Liver (tissue), 8 donors: ENCODE measurements at regions not wholly inside any gene's neighbourhood (a gene's known extent, or its start where the extent isn't known, plus 50 kb on each side); places are given as distances from the start of the nearest gene placed in this dataset.

Source experiments
- DNase-seq: peaks from one replicate; pipeline ENCODE4 v3.0.0-alpha.2; 2017; ENCODE audit warnings: low spot score
- H3K27ac ChIP-seq, 2 donors: one replicate each; pipeline ENCODE4 v1.7.0; 2013; ENCODE audit warnings: inconsistent platforms in 2 of 2, low read length in 2 of 2, control low read depth in 1 of 2, low read depth in 1 of 2, mild to moderate bottlenecking in 1 of 2
- H3K27me3 ChIP-seq, 4 donors: one replicate each; pipeline versions ENCODE4 v1.6.1 to v1.7.0; 2013; ENCODE audit warnings: low read length in 3 of 4, inconsistent platforms in 1 of 4, mild to moderate bottlenecking in 1 of 4, moderate library complexity in 1 of 4; ENCODE audit not compliant: control insufficient read depth in 4 of 4, insufficient read depth in 4 of 4
- H3K36me3 ChIP-seq, 4 donors: one replicate each; pipeline versions ENCODE4 v1.6.1 to v1.7.0; 2013; ENCODE audit warnings: low read length in 3 of 4, mild to moderate bottlenecking in 3 of 4, low read depth in 1 of 4, moderate library complexity in 1 of 4; ENCODE audit not compliant: control insufficient read depth in 4 of 4, insufficient read depth in 3 of 4
- H3K4me1 ChIP-seq, 4 donors: one replicate each; pipeline versions ENCODE4 v1.6.1 to v1.7.0; 2013; ENCODE audit warnings: low read length in 3 of 4, mild to moderate bottlenecking in 3 of 4, moderate library complexity in 1 of 4; ENCODE audit not compliant: control insufficient read depth in 4 of 4, insufficient read depth in 4 of 4
- H3K4me3 ChIP-seq, 3 donors: one replicate each; pipeline versions ENCODE4 v1.6.1 to v1.7.0; 2013; ENCODE audit warnings: low read length in 3 of 3, control low read depth in 1 of 3, low read depth in 1 of 3, mild to moderate bottlenecking in 1 of 3
- H3K9ac ChIP-seq, 2 donors: one replicate each; pipeline ENCODE4 v1.7.0; 2013; ENCODE audit warnings: low read length in 2 of 2, mild to moderate bottlenecking in 2 of 2, moderate library complexity in 2 of 2, control low read depth in 1 of 2, low read depth in 1 of 2
- H3K9me3 ChIP-seq, 4 donors: one replicate each; pipeline versions ENCODE4 v1.6.1 to v1.7.0; 2013; ENCODE audit warnings: low read length in 3 of 4; ENCODE audit not compliant: control insufficient read depth in 4 of 4
- ATF3 ChIP-seq: IDR thresholded peaks from 2 replicates; pipeline ENCODE4 v1.6.1; 2016; ENCODE audit warnings: antibody characterized with exemption
- CTCF ChIP-seq: fragments of 150-350 bp; IDR thresholded peaks from 2 replicates; pipeline ENCODE4 v1.5.1; 2017; ENCODE audit warnings: improper control_type of control experiment, low read depth, low read length; ENCODE audit not compliant: missing input control
- EGR1 ChIP-seq, 2 donors: IDR thresholded peaks; 2 replicates each; pipeline ENCODE4 v1.6.1; 2016 to 2018; ENCODE audit warnings: antibody characterized with exemption in 2 of 2, low read depth in 2 of 2
- FOXA1 ChIP-seq: IDR thresholded peaks from 2 replicates; pipeline ENCODE4 v1.6.1; 2016; ENCODE audit warnings: antibody characterized with exemption
- FOXA2 ChIP-seq: IDR thresholded peaks from 2 replicates; pipeline ENCODE4 v1.6.1; 2016; ENCODE audit warnings: antibody characterized with exemption
- GABPA ChIP-seq, 2 donors: IDR thresholded peaks in 1 of 2; conservative IDR thresholded peaks in 1 of 2; 2 replicates each; pipeline ENCODE4 v1.6.1; 2016; ENCODE audit warnings: antibody characterized with exemption in 2 of 2, mild to moderate bottlenecking in 1 of 2, moderate library complexity in 1 of 2
- HNF4A ChIP-seq, 2 donors: conservative IDR thresholded peaks; 2 replicates each; pipeline ENCODE4 v1.6.1; 2016; ENCODE audit warnings: antibody characterized with exemption in 2 of 2, mild to moderate bottlenecking in 2 of 2
- HNF4G ChIP-seq: IDR thresholded peaks from 2 replicates; pipeline ENCODE4 v1.6.1; 2016; ENCODE audit warnings: antibody characterized with exemption
- JUND ChIP-seq, 2 donors: IDR thresholded peaks; 2 replicates each; pipeline ENCODE4 v1.6.1; 2016; ENCODE audit warnings: antibody characterized with exemption in 2 of 2
- MAX ChIP-seq: IDR thresholded peaks from 2 replicates; pipeline ENCODE4 v1.6.1; 2016; ENCODE audit warnings: antibody characterized with exemption
- NR2F2 ChIP-seq: IDR thresholded peaks from 2 replicates; pipeline ENCODE4 v1.6.1; 2016; ENCODE audit warnings: antibody characterized with exemption
- RAD21 ChIP-seq, 2 donors: IDR thresholded peaks; 2 replicates each; pipeline ENCODE4 v1.6.1; 2016; ENCODE audit warnings: antibody characterized with exemption in 2 of 2, mild to moderate bottlenecking in 2 of 2
- REST ChIP-seq: IDR thresholded peaks from 2 replicates; pipeline ENCODE4 v1.6.1; 2016; ENCODE audit warnings: antibody characterized with exemption, mild to moderate bottlenecking
- RXRA ChIP-seq, 2 donors: IDR thresholded peaks; 2 replicates each; pipeline ENCODE4 v1.6.1; 2017 to 2018; ENCODE audit warnings: antibody characterized with exemption in 2 of 2, mild to moderate bottlenecking in 1 of 2
- SP1 ChIP-seq: IDR thresholded peaks from 2 replicates; pipeline ENCODE4 v1.6.1; 2018; ENCODE audit warnings: antibody characterized with exemption, mild to moderate bottlenecking
- TAF1 ChIP-seq: conservative IDR thresholded peaks from 2 replicates; pipeline ENCODE4 v1.6.1; 2016; ENCODE audit warnings: antibody characterized with exemption, mild to moderate bottlenecking
- YY1 ChIP-seq: IDR thresholded peaks from 2 replicates; pipeline ENCODE4 v1.6.1; 2016; ENCODE audit warnings: antibody characterized with exemption, mild to moderate bottlenecking
- ZBTB33 ChIP-seq: IDR thresholded peaks from 2 replicates; pipeline ENCODE4 v1.6.1; 2016; ENCODE audit warnings: antibody characterized with exemption
- WGBS: extraction: QIAGEN DNeasy Blood & Tissue Kit; methylation state at CpG from one replicate; pipeline ENCODE4 v1.1.7; 2013; 5-methylcytosine and 5-hydroxymethylcytosine counted together
- donor health status: healthy.
- donor health status: healthy.
- donor health status: healthy.
- donor health status: healthy.
- donor health status: healthy.

GRCh38 chr18:42536442-42536841, 579.0 kb downstream of the RIT2 start:
- 86% methylated on average over 1 of the region's 1 CpG for WGBS
- Histone ChIP-seq H3K27me3 (no peaks in the 10 kb centered on the region), H3K4me3 (no peak overlapping the region), H3K9me3 (no peaks in the 10 kb centered on the region), H3K27ac (no peak overlapping the region), H3K4me1 (no peaks in the 10 kb centered on the region), H3K36me3 (no peaks in the 10 kb centered on the region), H3K9ac (no peak overlapping the region)
- TF ChIP-seq JUND (IDR thresholded peaks at IDR 0.05) (no peak), YY1 (no peak), GABPA (IDR thresholded peaks at IDR 0.05 in 1 of 2, conservative IDR thresholded peaks at IDR 0.05 in 1 of 2) (no peak), CTCF (no peak), SP1 (no peak), ATF3 (no peak), RXRA (IDR thresholded peaks at IDR 0.05) (no peak), EGR1 (IDR thresholded peaks at IDR 0.05; ENCODE audit: low read depth in 2 of 2) (no peak), FOXA1 (no peak), HNF4G (no peak), FOXA2 (no peak), HNF4A (conservative IDR thresholded peaks at IDR 0.05) (no peak), REST (no peak), ZBTB33 (no peak), TAF1 (no peak), NR2F2 (no peak), RAD21 (IDR thresholded peaks at IDR 0.05) (no peak)
- no peak for DNase-seq

GRCh38 chr18:42537291-42537690, 578.2 kb downstream of the RIT2 start:
- no peak overlapping the region for H3K27ac ChIP-seq
- no peak overlapping the region for H3K9ac ChIP-seq
- 89% methylated on average over 2 of the region's 2 CpGs for WGBS
- H3K36me3 ChIP-seq = no peaks in the 10 kb centered on the region
- no peak for DNase-seq
- TF ChIP-seq FOXA1 = no peak
- no peak for TF ChIP-seq YY1
- no peak for TF ChIP-seq EGR1 (IDR thresholded peaks at IDR 0.05; ENCODE audit: low read depth in 2 of 2)
- no peak for TF ChIP-seq MAX
- TF ChIP-seq JUND (IDR thresholded peaks at IDR 0.05) = no peak
- TF ChIP-seq TAF1 = no peak
- TF ChIP-seq HNF4A (conservative IDR thresholded peaks at IDR 0.05) = no peak
- TF ChIP-seq RXRA (IDR thresholded peaks at IDR 0.05) = no peak
- TF ChIP-seq ATF3 = no peak
- no peak for TF ChIP-seq HNF4G
- TF ChIP-seq REST = no peak
- no peaks in the 10 kb centered on the region for H3K9me3 ChIP-seq
- no peaks in the 10 kb centered on the region for H3K27me3 ChIP-seq
- H3K4me1 ChIP-seq = no peaks in the 10 kb centered on the region
- H3K4me3 ChIP-seq = no peak overlapping the region
